Testis (tissue), 2 donors: ENCODE measurements at regions not wholly inside any gene's neighbourhood (a gene's known extent, or its start where the extent isn't known, plus 50 kb on each side); places are given as distances from the start of the nearest gene placed in this dataset.

Source experiments
- DNase-seq: peaks from one replicate; pipeline ENCODE4 v3.0.0-alpha.2; 2019
- H3K27ac ChIP-seq, 2 donors: fragments of 200-600 bp; sonication (generic); one replicate each; pipeline ENCODE4 v1.5.1; 2019
- H3K27me3 ChIP-seq: fragments of 200-600 bp; sonication (generic); one replicate; pipeline ENCODE4 v1.5.1; 2019
- H3K36me3 ChIP-seq: fragments of 200-600 bp; sonication (generic); one replicate; pipeline ENCODE4 v1.5.1; 2017; ENCODE audit warnings: low read depth; ENCODE audit errors: missing control alignments
- H3K4me1 ChIP-seq: fragments of 200-600 bp; sonication (generic); one replicate; pipeline ENCODE4 v1.5.1; 2019
- H3K4me3 ChIP-seq, 2 donors: fragments of 200-600 bp; sonication (generic); one replicate each; pipeline ENCODE4 v1.5.1; 2017 to 2019
- H3K9me3 ChIP-seq: fragments of 200-600 bp; sonication (generic); one replicate; pipeline ENCODE4 v1.5.1; 2017
- CTCF ChIP-seq, 3 experiments: fragments of 450-650 bp in 2 of 3; fragments of 200-600 bp in 1 of 3; sonication (generic) in 1 of 3; IDR thresholded peaks; one replicate each; pipeline ENCODE4 v1.5.1; 2016 to 2019; ENCODE audit warnings: antibody characterized with exemption in 3 of 3, mild to moderate bottlenecking in 2 of 3, moderate library complexity in 1 of 3
- POLR2A ChIP-seq: fragments of 450-650 bp; IDR thresholded peaks from one replicate; pipeline ENCODE4 v1.6.1; 2017; ENCODE audit warnings: antibody characterized with exemption, mild to moderate bottlenecking, moderate library complexity
- WGBS, 2 donors: methylation state at CpG; one replicate each; pipeline ENCODE4 v1.1.5; 2018; 5-methylcytosine and 5-hydroxymethylcytosine counted together
- intact Hi-C: fragments of 100-400 bp; cut with DNase I; formaldehyde crosslinking; loops from one replicate; pipeline ENCODE4 v1.15.1; 2023; ENCODE audit warnings: low total_unique reads

DNA sequence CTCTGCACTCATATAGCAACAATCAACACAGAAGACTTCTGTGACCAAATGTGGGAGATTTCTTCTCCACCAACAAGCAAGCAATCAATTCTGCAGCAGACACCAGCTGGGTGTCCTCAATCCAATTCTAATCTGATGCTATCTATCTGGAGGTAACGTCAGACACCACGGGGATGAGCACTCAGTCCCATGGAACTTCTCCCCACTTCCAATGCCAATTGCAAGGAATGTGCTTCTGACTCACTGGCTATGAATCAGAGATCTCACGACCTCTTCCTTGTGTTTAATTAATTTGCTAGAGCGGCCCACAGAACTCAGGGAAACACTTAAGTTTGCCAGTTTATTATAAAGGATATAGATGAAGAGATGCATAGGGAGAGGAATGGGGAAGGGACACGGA lies 103.5 kb upstream of the SIRPG start:
- H3K36me3 ChIP-seq, result no peaks in the 10 kb centered on the region
- TF ChIP-seq CTCF (IDR thresholded peaks at IDR 0.05), result no peak
- TF ChIP-seq POLR2A, result no peak
- H3K27ac ChIP-seq, result no peak overlapping the region
- intact Hi-C loops, result no loop called here
- no peaks in the 10 kb centered on the region for H3K27me3 ChIP-seq
- DNase-seq, result no peak
- H3K4me1 ChIP-seq, result no peaks in the 10 kb centered on the region
- no peaks in the 10 kb centered on the region for H3K9me3 ChIP-seq
- H3K4me3 ChIP-seq, result no peak overlapping the region
- 55 to 61% methylated on average over 5 of the region's 5 CpGs for WGBS, 2 donors

GRCh38 chr20:1758765-1759164 lies 101.2 kb upstream of the SIRPG start:
- H3K36me3 ChIP-seq, result no peaks in the 10 kb centered on the region
- H3K4me3 ChIP-seq, result no peak overlapping the region
- no peak for TF ChIP-seq CTCF (IDR thresholded peaks at IDR 0.05)
- no peak for TF ChIP-seq POLR2A
- no peaks in the 10 kb centered on the region for H3K4me1 ChIP-seq
- DNase-seq, result no peak
- H3K27me3 ChIP-seq, result no peaks in the 10 kb centered on the region
- H3K9me3 ChIP-seq, result no peaks in the 10 kb centered on the region
- no peak overlapping the region for H3K27ac ChIP-seq
- 78 to 89% methylated on average over 2 of the region's 2 CpGs for WGBS, 2 donors
- intact Hi-C loops, result no loop called here

- intact Hi-C loops, result no loop called here
- Histone ChIP-seq H3K27me3 (no peaks in the 10 kb centered on the region), H3K9me3 (no peaks in the 10 kb centered on the region), H3K36me3 (no peaks in the 10 kb centered on the region), H3K4me3 (no peak overlapping the region), H3K27ac (no peak overlapping the region), H3K4me1 (no peaks in the 10 kb centered on the region)
- 69 to 81% methylated on average over 5 of the region's 5 CpGs for WGBS, 2 donors
- DNase-seq, result no peak
- TF ChIP-seq CTCF (IDR thresholded peaks at IDR 0.05) (no peak), POLR2A (no peak)
Observed at GRCh38 chr20:1757606-1758512, 100.3 kb upstream of the SIRPG start.

DNA sequence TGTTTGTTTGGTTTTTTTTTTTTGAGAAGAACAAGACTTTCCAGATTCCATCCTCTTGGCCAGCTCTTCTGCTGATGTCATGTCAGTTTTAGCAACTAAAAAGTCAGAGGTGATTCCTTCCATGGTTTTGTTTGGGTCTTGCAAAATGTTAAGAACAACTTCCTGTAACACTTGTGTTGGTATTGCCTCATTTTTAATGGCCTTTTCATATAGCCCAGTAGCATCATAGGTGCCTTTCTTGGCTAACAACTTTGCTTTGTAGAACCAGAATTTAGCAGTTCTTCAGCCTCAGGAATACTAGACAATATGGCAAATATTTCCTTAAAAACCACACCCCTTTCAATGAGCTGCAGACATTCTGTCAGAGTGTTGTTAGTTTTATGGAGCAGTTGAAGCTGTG lies 99.5 kb upstream of the SIRPG start:
- no peak overlapping the region for H3K4me3 ChIP-seq
- no peak for DNase-seq
- no peaks in the 10 kb centered on the region for H3K9me3 ChIP-seq
- no peaks in the 10 kb centered on the region for H3K4me1 ChIP-seq
- no peak for TF ChIP-seq POLR2A
- no peak for TF ChIP-seq CTCF (IDR thresholded peaks at IDR 0.05)
- no peaks in the 10 kb centered on the region for H3K27me3 ChIP-seq
- H3K27ac ChIP-seq, result no peak overlapping the region
- no peaks in the 10 kb centered on the region for H3K36me3 ChIP-seq
- intact Hi-C loops, result no loop called here

DNA sequence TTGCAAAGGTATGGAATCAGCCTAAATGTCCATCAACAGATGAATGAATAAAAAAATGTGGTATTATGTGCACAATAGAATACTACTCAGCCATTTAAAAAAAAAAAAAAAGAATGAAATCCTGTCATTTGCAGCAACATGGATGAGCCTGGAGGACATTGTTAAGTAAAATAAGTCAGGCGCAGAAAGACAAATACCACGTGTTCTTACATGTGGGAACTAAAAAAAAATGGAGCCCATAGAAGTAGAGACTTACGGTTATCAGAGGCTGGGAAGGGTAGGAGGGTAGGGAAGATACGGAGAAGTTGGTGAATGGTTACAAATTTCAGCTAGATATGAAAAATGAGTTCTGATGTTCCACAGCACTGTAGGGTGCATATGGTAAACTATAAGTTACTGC lies 97.2 kb upstream of the SIRPG start:
- intact Hi-C loops, result no loop called here
- H3K4me1 ChIP-seq, result no peaks in the 10 kb centered on the region
- 73 to 80% methylated on average over 4 of the region's 4 CpGs for WGBS, 2 donors
- TF ChIP-seq CTCF (IDR thresholded peaks at IDR 0.05) (no peak), POLR2A (no peak)
- no peak overlapping the region for H3K27ac ChIP-seq
- no peak overlapping the region for H3K4me3 ChIP-seq
- H3K27me3 ChIP-seq, result no peaks in the 10 kb centered on the region
- H3K36me3 ChIP-seq, result no peaks in the 10 kb centered on the region
- no peaks in the 10 kb centered on the region for H3K9me3 ChIP-seq
- no peak for DNase-seq
